ENCODE measurements at regions not wholly inside any gene's neighbourhood (a gene's known extent, or its start where the extent isn't known, plus 50 kb on each side); places are given as distances from the start of the nearest gene placed in this dataset.
A peak's percentile ranks its signal among the peaks of the same experiment; 100 is the strongest.
"Not testable (repeated sequence)": the region's sequence is repeated elsewhere in the genome, so short reads cannot be mapped to it uniquely, and the experiment has no call there.

GRCh38 chr1:47491341-47491753 lies 53.5 kb downstream of the FOXD2 start:
- intact Hi-C loops (cut with micrococcal nuclease) = no loop called here
- Mint-ChIP-seq H3K27ac (no peak overlapping the region), H3K4me1 (ENCODE audit: low read depth) (no peaks in the 10 kb centered on the region), H3K27me3 (ENCODE audit: low read depth) (peaks cover 6% of the 10 kb centered on the region), H3K4me3 (no peak overlapping the region), H3K9me3 (no peaks in the 10 kb centered on the region), H3K36me3 (ENCODE audit: low read depth) (no peaks in the 10 kb centered on the region)
- CTCF ChIA-PET = interaction anchor here (0.7 kb wide), 1 partner anchor 94 kb away, joined by 3 read pairs; no protein-coding TSS in a partner anchor
- DNase-seq = no peak

- no peak for DNase-seq
- H3K4me1 Mint-ChIP-seq (ENCODE audit: low read depth) = no peaks in the 10 kb centered on the region
- intact Hi-C loops (cut with micrococcal nuclease) = no loop called here
- CTCF ChIA-PET = interaction anchor here (1.0 to 1.3 kb wide), 2 partner anchors 10 to 58 kb away, joined by 3 to 4 read pairs; partner anchors contain the start of gene FOXD2
- H3K27ac Mint-ChIP-seq = no peak overlapping the region
- H3K4me3 Mint-ChIP-seq = no peak overlapping the region
- no peaks in the 10 kb centered on the region for H3K9me3 Mint-ChIP-seq
- H3K36me3 Mint-ChIP-seq (ENCODE audit: low read depth) = no peaks in the 10 kb centered on the region
- H3K27me3 Mint-ChIP-seq (ENCODE audit: low read depth) = peaks cover 17% of the 10 kb centered on the region
Observed at GRCh38 chr1:47495176-47495713, 57.4 kb downstream of the FOXD2 start.

DNA sequence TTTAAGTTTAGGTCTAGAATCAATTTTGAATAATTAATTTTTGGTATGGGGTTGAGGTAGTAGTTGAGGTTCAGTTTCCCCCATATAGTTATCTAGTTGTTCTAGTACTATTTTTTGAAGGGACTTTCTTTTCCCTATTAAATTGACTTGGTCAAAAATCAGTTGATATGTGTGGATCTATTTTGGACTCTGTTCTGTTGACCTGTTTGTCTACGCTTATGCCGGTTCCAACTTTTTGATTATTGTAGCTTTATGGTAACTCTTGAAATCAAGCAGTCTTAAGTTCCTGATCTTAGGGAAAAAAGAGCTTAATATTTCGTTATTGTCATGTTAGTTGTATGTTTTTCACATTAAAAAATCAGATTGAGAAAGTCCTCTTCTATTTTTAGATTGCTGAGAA lies 60.7 kb downstream of the FOXD2 start:
- Mint-ChIP-seq H3K27me3 (ENCODE audit: low read depth) (peaks cover 31% of the 10 kb centered on the region), H3K27ac (no peak overlapping the region), H3K9me3 (no peaks in the 10 kb centered on the region), H3K36me3 (ENCODE audit: low read depth) (no peaks in the 10 kb centered on the region), H3K4me1 (ENCODE audit: low read depth) (no peaks in the 10 kb centered on the region), H3K4me3 (no peak overlapping the region)
- DNase-seq = no peak
- intact Hi-C loops (cut with micrococcal nuclease) = no loop called here
- CTCF ChIA-PET = no interaction called here

DNA sequence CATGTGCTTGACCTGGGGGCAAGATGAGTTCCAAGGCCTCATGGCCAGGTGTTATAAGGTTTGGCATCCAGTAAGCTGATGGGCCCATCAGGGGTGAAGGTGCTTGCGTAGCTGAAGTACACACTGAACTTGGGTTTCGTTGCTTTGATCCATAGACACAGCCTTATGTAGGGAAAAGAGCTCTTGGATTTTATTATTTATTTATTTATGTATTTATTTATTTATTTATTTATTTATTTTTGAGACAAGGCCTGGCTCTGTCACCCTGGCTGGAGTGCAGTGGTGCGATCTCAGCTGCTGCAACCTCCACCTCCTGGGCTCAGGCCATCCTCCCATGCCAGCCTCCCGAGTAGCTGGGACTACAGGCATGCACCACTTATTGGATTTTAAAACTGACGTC lies 63.2 kb downstream of the FOXD2 start:
- DNase-seq = no peak
- CTCF ChIA-PET = interaction anchor here (0.8 to 2.0 kb wide), 4 partner anchors 16 to 308 kb away, joined by 3 to 6 read pairs (median 3); no protein-coding TSS in a partner anchor
- Mint-ChIP-seq H3K27ac (no peak overlapping the region), H3K4me3 (no peak overlapping the region), H3K36me3 (ENCODE audit: low read depth) (no peaks in the 10 kb centered on the region), H3K4me1 (ENCODE audit: low read depth) (no peaks in the 10 kb centered on the region), H3K27me3 (ENCODE audit: low read depth) (peaks cover 43% of the 10 kb centered on the region), H3K9me3 (no peaks in the 10 kb centered on the region)
- intact Hi-C loops (cut with micrococcal nuclease) = no loop called here

DNA sequence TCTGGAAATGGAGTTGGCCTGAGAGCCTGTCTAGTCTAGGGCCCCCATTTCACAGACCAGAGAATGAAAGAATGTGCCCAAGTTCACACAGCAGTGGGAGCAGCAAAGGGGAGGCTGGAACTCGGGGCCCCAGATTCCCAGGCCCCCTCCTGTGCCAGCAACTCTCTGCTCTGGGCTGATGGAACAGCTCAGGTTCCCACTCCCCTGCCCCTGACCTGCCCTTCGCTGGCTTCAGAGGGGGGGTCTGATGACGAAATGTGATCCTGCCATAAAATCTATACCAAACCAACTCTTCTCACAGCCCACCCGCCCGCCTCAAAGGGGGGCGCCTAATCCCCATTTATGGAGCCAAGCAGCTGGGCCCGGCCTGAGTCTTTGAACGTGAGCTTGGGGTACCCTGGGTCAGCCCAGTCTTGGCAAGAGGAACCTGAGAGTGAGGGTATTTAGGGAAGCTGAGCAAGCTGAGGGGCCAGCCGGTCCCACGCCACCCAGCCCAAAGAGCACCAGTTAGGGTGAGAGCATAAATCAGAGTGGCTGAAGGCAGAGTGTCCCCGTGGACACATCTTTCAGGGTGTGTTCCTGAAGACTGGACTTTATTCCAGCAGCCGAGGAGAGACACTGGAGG lies 65.0 kb downstream of the FOXD2 start:
- Mint-ChIP-seq H3K4me1 (ENCODE audit: low read depth) (no peaks in the 10 kb centered on the region), H3K27ac (no peak overlapping the region), H3K9me3 (no peaks in the 10 kb centered on the region), H3K36me3 (ENCODE audit: low read depth) (no peaks in the 10 kb centered on the region), H3K4me3 (no peak overlapping the region), H3K27me3 (ENCODE audit: low read depth) (peaks cover 51% of the 10 kb centered on the region)
- CTCF ChIA-PET = interaction anchor here (1.2 kb wide), 1 partner anchor 225 kb away, joined by 3 read pairs; no protein-coding TSS in a partner anchor
- no peak for DNase-seq
- intact Hi-C loops (cut with micrococcal nuclease) = no loop called here

DNA sequence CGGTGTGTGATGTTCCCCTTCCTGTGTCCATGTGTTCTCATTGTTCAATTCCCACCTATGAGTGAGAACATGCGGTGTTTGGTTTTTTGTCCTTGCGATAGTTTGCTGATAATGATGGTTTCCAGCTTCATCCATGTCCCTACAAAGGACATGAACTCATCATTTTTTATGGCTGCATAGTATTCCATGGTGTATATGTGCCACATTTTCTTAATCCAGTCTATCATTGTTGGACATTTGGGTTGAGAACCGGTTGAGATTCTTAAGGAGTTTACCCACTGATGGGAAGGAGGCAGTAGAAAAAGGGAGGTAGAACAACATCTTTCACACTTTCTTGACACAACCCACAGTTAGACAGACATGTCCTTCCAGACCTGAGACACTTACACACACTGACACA lies 67.0 kb downstream of the FOXD2 start:
- H3K4me3 Mint-ChIP-seq; DNase-seq; H3K4me1 Mint-ChIP-seq (ENCODE audit: low read depth); H3K9me3 Mint-ChIP-seq; H3K36me3 Mint-ChIP-seq (ENCODE audit: low read depth); H3K27ac Mint-ChIP-seq: not testable (repeated sequence)
- CTCF ChIA-PET = interaction anchor here (1.3 kb wide), 1 partner anchor 69 kb away, joined by 3 read pairs; no protein-coding TSS in a partner anchor
- peaks cover 56% of the 10 kb centered on the region for H3K27me3 Mint-ChIP-seq (ENCODE audit: low read depth)
- intact Hi-C loops (cut with micrococcal nuclease) = loop anchor here (5.0 kb wide), 1 partner anchor 202 kb away; no protein-coding TSS in a partner anchor

DNA sequence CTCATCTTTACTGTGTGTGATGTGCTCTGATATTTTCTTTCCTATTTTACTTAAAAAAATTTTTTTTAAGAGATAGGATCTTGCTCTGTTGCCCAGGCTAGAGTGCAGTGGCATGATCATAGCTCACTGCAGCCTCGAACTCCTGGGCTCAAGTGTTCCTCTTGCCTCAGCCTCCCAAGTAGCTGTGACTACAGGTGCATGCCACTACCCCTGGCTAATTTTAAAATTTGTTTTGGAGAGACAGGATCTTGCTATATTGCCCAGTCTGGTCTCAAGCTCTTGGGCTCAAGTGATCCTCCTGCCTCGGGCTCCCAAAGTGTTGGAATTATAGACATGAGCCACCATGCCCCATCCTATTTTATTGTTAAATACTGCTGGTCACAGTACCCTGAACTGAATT lies 67.4 kb downstream of the FOXD2 start:
- Mint-ChIP-seq H3K4me1 (ENCODE audit: low read depth) (peaks cover 3% of the 10 kb centered on the region), H3K9me3 (no peaks in the 10 kb centered on the region), H3K27ac (no peak overlapping the region), H3K36me3 (ENCODE audit: low read depth) (no peaks in the 10 kb centered on the region), H3K27me3 (ENCODE audit: low read depth) (peaks cover 59% of the 10 kb centered on the region), H3K4me3 (no peak overlapping the region)
- intact Hi-C loops (cut with micrococcal nuclease) = loop anchor here (5.0 kb wide), 1 partner anchor 202 kb away; no protein-coding TSS in a partner anchor
- CTCF ChIA-PET = interaction anchor here (1.3 to 1.5 kb wide), 2 partner anchors 70 to 221 kb away, joined by 3 to 4 read pairs; no protein-coding TSS in a partner anchor
- no peak for DNase-seq

DNA sequence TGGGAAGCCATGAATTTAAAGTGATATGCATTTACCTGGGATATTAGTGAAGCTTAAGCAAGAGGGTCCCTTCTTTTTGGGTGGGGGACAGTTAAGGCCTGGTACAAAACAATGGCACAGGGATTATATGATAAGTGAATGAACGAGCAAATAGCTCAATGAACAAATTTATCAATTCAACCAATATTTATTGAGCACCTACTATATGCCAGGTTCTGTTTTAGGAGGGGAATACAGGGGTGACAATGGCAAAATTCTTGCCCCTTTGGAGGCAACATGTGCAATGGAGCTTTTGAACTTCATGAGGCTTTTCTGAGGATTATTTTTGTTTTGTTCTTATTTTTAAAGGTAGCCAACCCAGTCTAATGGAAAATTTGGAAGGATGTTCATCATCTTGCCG lies 68.2 kb downstream of the FOXD2 start:
- intact Hi-C loops (cut with micrococcal nuclease) = loop anchor here (5.0 kb wide), 1 partner anchor 201 kb away; no protein-coding TSS in a partner anchor
- no peak for DNase-seq
- Mint-ChIP-seq H3K4me1 (ENCODE audit: low read depth) (peaks cover 3% of the 10 kb centered on the region), H3K27me3 (ENCODE audit: low read depth) (peaks cover 62% of the 10 kb centered on the region), H3K9me3 (no peaks in the 10 kb centered on the region), H3K36me3 (ENCODE audit: low read depth) (no peaks in the 10 kb centered on the region), H3K27ac (no peak overlapping the region), H3K4me3 (no peak overlapping the region)
- CTCF ChIA-PET = interaction anchor here (0.9 to 1.5 kb wide), 3 partner anchors 69 to 220 kb away, joined by 3 to 4 read pairs (median 4); partner anchors contain the start of gene FOXD2

- H3K36me3 Mint-ChIP-seq (ENCODE audit: low read depth) = no peaks in the 10 kb centered on the region
- intact Hi-C loops (cut with micrococcal nuclease) = loop anchor here (5.0 kb wide), 1 partner anchor 200 kb away; no protein-coding TSS in a partner anchor
- H3K4me3 Mint-ChIP-seq = no peak overlapping the region
- H3K27ac Mint-ChIP-seq = no peak overlapping the region
- H3K27me3 Mint-ChIP-seq (ENCODE audit: low read depth) = peaks cover 66% of the 10 kb centered on the region
- H3K9me3 Mint-ChIP-seq = no peaks in the 10 kb centered on the region
- peaks cover 3% of the 10 kb centered on the region for H3K4me1 Mint-ChIP-seq (ENCODE audit: low read depth)
- DNase-seq = no peak
- CTCF ChIA-PET = interaction anchor here (1.8 kb wide), 1 partner anchor 70 kb away, joined by 7 read pairs; the partner anchor contains the start of gene FOXD2
Observed at GRCh38 chr1:47507144-47507543, 69.3 kb downstream of the FOXD2 start.

DNA sequence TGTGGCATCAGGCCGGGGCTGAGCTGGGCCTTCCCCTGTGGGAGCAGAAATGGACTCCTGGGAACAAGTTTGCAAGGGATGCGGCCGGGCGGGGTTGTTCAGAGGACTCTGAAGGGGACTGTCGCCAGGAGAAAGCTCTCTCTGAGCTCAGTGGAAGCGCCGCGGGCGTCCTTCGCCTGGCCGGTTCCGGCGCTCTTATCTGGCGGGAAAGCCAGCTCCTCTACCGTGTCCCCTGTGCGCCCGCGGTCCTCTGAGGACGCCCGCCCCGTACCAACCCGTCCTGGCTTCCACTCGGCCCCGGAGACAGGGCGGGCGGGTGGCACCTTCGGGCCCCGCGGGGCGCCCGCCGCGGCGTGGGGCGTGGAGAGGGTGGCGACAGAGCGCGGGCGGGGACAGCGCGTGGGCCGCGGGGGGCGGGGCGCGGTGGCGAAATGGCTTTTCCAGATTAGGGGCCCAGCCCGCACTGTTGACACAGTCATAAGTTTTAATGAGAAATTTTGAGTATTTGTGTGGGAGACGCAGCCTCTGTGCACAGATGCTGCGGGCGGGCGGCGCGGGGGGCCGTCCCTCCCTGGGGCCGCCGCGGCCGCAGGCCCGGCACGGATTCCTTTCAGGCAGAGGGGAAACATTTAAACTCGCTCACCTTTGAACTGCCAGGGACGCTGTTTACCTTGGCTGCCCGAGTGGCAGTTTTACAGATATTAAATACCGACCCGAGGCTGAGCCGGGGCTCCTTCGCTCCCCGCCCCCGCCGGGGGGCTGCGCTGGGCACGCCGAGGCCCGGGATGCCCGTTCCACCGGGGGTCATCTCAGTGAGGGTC lies 70.2 kb downstream of the FOXD2 start:
- Mint-ChIP-seq H3K4me3 (peak overlapping the region; percentile 8), H3K9me3 (no peaks in the 10 kb centered on the region), H3K27me3 (ENCODE audit: low read depth) (peaks cover 70% of the 10 kb centered on the region), H3K36me3 (ENCODE audit: low read depth) (no peaks in the 10 kb centered on the region), H3K27ac (no peak overlapping the region), H3K4me1 (ENCODE audit: low read depth) (peaks cover 3% of the 10 kb centered on the region)
- DNase-seq = peak; percentile 31
- CTCF ChIA-PET = interaction anchor here (1.8 kb wide), 1 partner anchor 70 kb away, joined by 7 read pairs; the partner anchor contains the start of gene FOXD2
- intact Hi-C loops (cut with micrococcal nuclease) = loop anchor here (2.0 to 5.0 kb wide), 2 partner anchors 71 to 199 kb away; no protein-coding TSS in a partner anchor

DNA sequence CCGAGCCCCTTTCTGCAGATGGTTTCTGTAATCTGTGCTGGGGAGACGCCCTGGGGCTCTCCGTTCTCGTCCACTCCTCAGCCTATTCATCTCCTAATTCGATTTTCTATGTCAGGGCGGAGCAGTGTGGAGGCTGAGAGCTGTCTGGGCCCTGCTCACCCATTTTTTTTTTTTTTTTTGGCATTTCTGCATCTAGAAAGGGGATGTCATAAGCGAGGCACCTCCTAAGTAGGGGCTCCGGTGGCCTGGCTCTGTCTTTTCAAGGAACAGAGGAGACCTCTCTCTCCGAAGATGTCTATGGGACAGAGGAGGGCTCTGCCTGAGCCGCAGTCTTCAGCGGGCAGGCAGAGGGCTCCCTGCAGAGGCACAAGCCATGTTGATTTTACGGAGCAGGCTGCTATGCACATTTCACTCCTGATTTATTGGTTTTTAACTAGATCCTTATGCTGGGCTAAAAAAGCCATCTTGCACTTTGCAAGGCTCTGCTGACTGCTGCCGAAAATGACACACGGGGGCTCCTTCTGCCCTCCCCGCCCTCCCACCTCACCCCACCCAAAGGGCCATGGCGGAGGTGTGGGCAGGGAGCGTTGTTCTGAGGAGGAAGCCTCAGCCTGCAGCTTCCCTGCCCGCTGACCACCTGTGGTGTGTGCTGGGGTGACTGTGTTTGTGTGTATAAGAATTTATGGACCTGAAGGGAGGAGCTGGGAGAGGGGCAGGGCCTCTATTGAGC lies 71.0 kb downstream of the FOXD2 start:
- no peak for DNase-seq
- H3K9me3 Mint-ChIP-seq = peaks cover 3% of the 10 kb centered on the region
- H3K36me3 Mint-ChIP-seq (ENCODE audit: low read depth) = no peaks in the 10 kb centered on the region
- intact Hi-C loops (cut with micrococcal nuclease) = loop anchor here (2.0 to 5.0 kb wide), 2 partner anchors 72 to 198 kb away; no protein-coding TSS in a partner anchor
- peaks cover 69% of the 10 kb centered on the region for H3K27me3 Mint-ChIP-seq (ENCODE audit: low read depth)
- CTCF ChIA-PET = interaction anchor here (1.8 kb wide), 1 partner anchor 71 kb away, joined by 7 read pairs; the partner anchor contains the start of gene FOXD2
- peaks cover 3% of the 10 kb centered on the region for H3K4me1 Mint-ChIP-seq (ENCODE audit: low read depth)
- H3K4me3 Mint-ChIP-seq = peak overlapping the region; percentile 44
- no peak overlapping the region for H3K27ac Mint-ChIP-seq
